Heart left ventricle (tissue), 16 donors: ENCODE measurements at regions not wholly inside any gene's neighbourhood (a gene's known extent, or its start where the extent isn't known, plus 50 kb on each side); places are given as distances from the start of the nearest gene placed in this dataset.

Source experiments
- ATAC-seq, 4 donors: fragments of 200-7000 bp; cut with Tn5 transposase; one replicate each; pipeline ENCODE4 v1.9.1; 2020 to 2022; ENCODE audit warnings: moderate library complexity in 4 of 4, mild to moderate bottlenecking in 3 of 4, moderate number of reproducible peaks in 1 of 4
- DNase-seq, 5 donors: peaks; one replicate each; pipeline ENCODE4 v3.0.0-alpha.2; 2020
- H3K27ac ChIP-seq, 12 donors: fragments of 200-600 bp; sonication (generic) in 4 of 12; one replicate each; pipeline versions ENCODE4 v1.5.0 to v1.8.0; 2016 to 2022; ENCODE audit warnings: mild to moderate bottlenecking in 2 of 12
- H3K27me3 ChIP-seq, 9 donors: fragments of 200-600 bp; sonication (generic) in 2 of 9; one replicate each; pipeline versions ENCODE4 v1.5.1 to v1.8.0; 2016 to 2022; ENCODE audit warnings: mild to moderate bottlenecking in 3 of 9
- H3K36me3 ChIP-seq, 9 donors: fragments of 200-600 bp; sonication (generic) in 2 of 9; one replicate each; pipeline versions ENCODE4 v1.5.0 to v1.8.0; 2018 to 2022; ENCODE audit warnings: mild to moderate bottlenecking in 2 of 9
- H3K4me1 ChIP-seq, 12 donors: fragments of 200-600 bp; sonication (generic) in 4 of 12; one replicate each; pipeline versions ENCODE4 v1.5.0 to v1.8.0; 2016 to 2022; ENCODE audit warnings: mild to moderate bottlenecking in 3 of 12
- H3K4me3 ChIP-seq, 12 donors: fragments of 200-600 bp; sonication (generic) in 4 of 12; one replicate each; pipeline versions ENCODE4 v1.5.0 to v1.8.0; 2017 to 2022; ENCODE audit warnings: mild to moderate bottlenecking in 9 of 12, moderate library complexity in 4 of 12
- H3K9me3 ChIP-seq, 12 donors: fragments of 200-600 bp; sonication (generic) in 4 of 12; one replicate each; pipeline versions ENCODE4 v1.5.0 to v1.8.0; 2016 to 2022; ENCODE audit warnings: mild to moderate bottlenecking in 1 of 12
- CTCF ChIP-seq, 12 donors: fragments of 200-600 bp; sonication (generic) in 4 of 12; IDR thresholded peaks; one replicate each; pipeline versions ENCODE4 v1.5.0 to v1.8.0; 2018 to 2022; ENCODE audit warnings: antibody characterized with exemption in 12 of 12, mild to moderate bottlenecking in 5 of 12
- POLR2A ChIP-seq, 2 donors: fragments of 450-650 bp; IDR thresholded peaks; one replicate each; pipeline ENCODE4 v1.6.1; 2017; ENCODE audit warnings: antibody characterized with exemption in 2 of 2, mild to moderate bottlenecking in 2 of 2, moderate library complexity in 2 of 2
- WGBS, 4 donors: extraction: QIAGEN DNeasy Blood & Tissue Kit in 2 of 4; methylation state at CpG; one replicate each; pipeline versions ENCODE4 v1.1.5 to v1.1.7; 2013 to 2018; 5-methylcytosine and 5-hydroxymethylcytosine counted together
- intact Hi-C, 10 donors: fragments of 100-400 bp; cut with DNase I; formaldehyde crosslinking; loops; one replicate each; pipeline versions ENCODE4 v1.11.1 to v1.14.2; 2022
- donor health status: ischemic (EF 13 %, LVEDD 7.1; RV severe dilation, severe dysfunction).
- donor health status: healthy with polysubstance abuse.
- donor health status: DM: no; HTN: yes; CAD: no.
- donor health status: DM: no; HTN: no; CAD: no.
- donor health status: ischemic (EF 25% LVEDD 6.9; RV normal size, moderate dysfunction).
- donor health status: ischemic (EF 25% LVEDD 5.7; RV mildly dilated, moderate dysfunction).
- donor health status: healthy.
- donor health status: DM: yes; HTN: yes; CAD: no.
- donor health status: ischemic (EF 35%, LVEDD 5.7; RV mildly dilated, moderate dysfunction).
- donor health status: nonischemic (EF 11% LVEDD 7.7; RV severe dilation, severe dysfunction).
- donor health status: DM: yes; HTN: yes; CAD: no.
- donor health status: PGD.
- donor health status: ischemic (EF 29% LVEDD 5.4; RV normal size, mild dysfunction).
- donor health status: nonischemic (EF 23%, LVEDD 6.1; RV moderate dilation, normal function).

DNA sequence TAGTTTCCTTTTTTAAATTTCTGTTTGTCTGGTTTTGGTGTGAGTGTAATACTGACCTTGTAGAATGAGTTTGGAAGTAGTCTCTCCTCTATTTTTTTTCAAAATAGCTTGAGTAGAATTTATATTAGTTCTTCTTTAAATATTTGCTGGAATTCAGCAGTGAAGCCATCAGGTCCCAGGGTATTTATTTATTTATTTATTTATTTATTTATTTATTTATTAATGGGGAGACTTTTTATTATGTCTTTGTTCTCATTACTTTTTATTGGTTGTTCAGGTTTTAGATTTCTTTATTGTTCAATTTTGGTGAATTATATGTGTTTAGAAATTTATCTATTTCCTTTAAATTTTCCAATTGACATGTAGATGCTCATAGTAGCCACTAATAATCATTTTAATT, 875.8 kb upstream of the COX7C start:
- Histone ChIP-seq H3K27me3 (no peaks in the 10 kb centered on the region), H3K9me3 (no peaks in the 10 kb centered on the region), H3K4me1 (no peaks in the 10 kb centered on the region), H3K4me3 (no peak overlapping the region), H3K27ac (no peak overlapping the region), H3K36me3 (no peaks in the 10 kb centered on the region)
- no peak for ATAC-seq
- TF ChIP-seq CTCF (IDR thresholded peaks at IDR 0.05), result no peak
- no peak for TF ChIP-seq POLR2A (IDR thresholded peaks at IDR 0.05)
- DNase-seq, result no peak
- intact Hi-C loops, result no loop called here

DNA sequence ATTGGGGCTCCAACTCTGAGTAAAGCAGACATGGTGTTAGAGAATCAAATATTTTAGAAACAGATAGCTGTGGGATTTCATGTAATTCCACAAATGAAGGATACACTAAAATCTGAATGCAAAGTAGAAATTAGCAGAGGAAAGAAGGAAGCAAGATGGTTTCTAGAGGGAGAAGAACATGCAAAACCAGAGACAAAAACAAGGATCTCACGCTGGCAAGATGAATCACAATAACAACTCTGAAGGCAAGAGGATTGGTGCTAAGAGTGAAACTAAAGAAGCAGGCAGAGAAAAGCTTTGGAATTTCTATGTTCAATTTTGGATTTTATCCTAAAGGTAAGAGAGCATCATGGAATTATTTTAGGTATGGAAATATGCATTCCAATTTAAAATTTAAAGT, 857.2 kb upstream of the COX7C start:
- Histone ChIP-seq H3K9me3 (peaks cover 0 to 11% (median 0%) of the 10 kb centered on the region in 12 donors), H3K4me3 (no peak overlapping the region), H3K4me1 (no peaks in the 10 kb centered on the region), H3K36me3 (no peaks in the 10 kb centered on the region), H3K27ac (no peak overlapping the region), H3K27me3 (no peaks in the 10 kb centered on the region)
- DNase-seq, result no peak
- ATAC-seq, result no peak
- WGBS, 4 donors, result 42 to 63% (median 50%) methylated on average over 1 of the region's 1 CpG
- TF ChIP-seq CTCF (IDR thresholded peaks at IDR 0.05) (no peak), POLR2A (IDR thresholded peaks at IDR 0.05) (no peak)
- intact Hi-C loops, result no loop called here

GRCh38 chr5:85769347-85769746, 848.4 kb upstream of the COX7C start:
- Histone ChIP-seq H3K27ac (no peak overlapping the region), H3K4me3 (no peak overlapping the region), H3K27me3 (no peaks in the 10 kb centered on the region), H3K36me3 (no peaks in the 10 kb centered on the region), H3K4me1 (no peaks in the 10 kb centered on the region), H3K9me3 (peaks cover 0 to 46% (median 6%) of the 10 kb centered on the region in 12 donors)
- WGBS, 4 donors, result 61 to 78% (median 67%) methylated on average over 3 of the region's 3 CpGs
- DNase-seq (no peak), ATAC-seq (no peak)
- intact Hi-C loops, result no loop called here
- no peak for TF ChIP-seq POLR2A (IDR thresholded peaks at IDR 0.05)
- TF ChIP-seq CTCF (IDR thresholded peaks at IDR 0.05), result no peak

DNA sequence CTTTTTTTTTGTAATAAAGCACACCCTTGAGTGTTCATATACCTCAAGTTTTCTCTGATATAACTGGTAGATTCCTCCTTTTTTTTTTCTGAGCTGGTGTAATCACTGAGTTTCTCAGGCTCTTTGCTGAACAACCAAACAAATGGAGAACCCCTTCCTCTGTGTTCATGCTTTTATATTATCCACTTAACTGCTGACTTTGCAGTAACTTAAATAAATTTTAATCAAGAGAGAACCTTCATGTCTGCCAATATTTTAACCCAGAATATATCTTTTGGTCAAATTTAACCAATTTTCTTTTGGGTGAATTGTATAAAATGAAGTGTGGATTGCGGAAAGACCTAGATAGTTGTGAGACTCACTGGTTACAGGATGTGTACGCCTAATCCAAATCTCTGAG, 833.0 kb upstream of the COX7C start:
- H3K9me3 ChIP-seq, result peaks cover 0 to 10% (median 0%) of the 10 kb centered on the region in 12 donors
- WGBS, 4 donors, result 93 to 95% (median 94%) methylated on average over 2 of the region's 2 CpGs
- no peaks in the 10 kb centered on the region for H3K36me3 ChIP-seq
- no peaks in the 10 kb centered on the region for H3K4me1 ChIP-seq
- ATAC-seq (no peak), DNase-seq (no peak)
- intact Hi-C loops, result no loop called here
- no peak overlapping the region for H3K4me3 ChIP-seq
- H3K27me3 ChIP-seq, result no peaks in the 10 kb centered on the region
- no peak for TF ChIP-seq POLR2A (IDR thresholded peaks at IDR 0.05)
- TF ChIP-seq CTCF (IDR thresholded peaks at IDR 0.05), result no peak
- H3K27ac ChIP-seq, result no peak overlapping the region
